ENCODE measurements at regions not wholly inside any gene's neighbourhood (a gene's known extent, or its start where the extent isn't known, plus 50 kb on each side); places are given as distances from the start of the nearest gene placed in this dataset.

GRCh38 chr14:76304536-76305267 lies 71.2 kb upstream of the ESRRB start:
- TF ChIP-seq CTCF (optimal IDR thresholded peaks at IDR 0.05 in 1 of 3, IDR thresholded peaks at IDR 0.05 in 1 of 3, conservative IDR thresholded peaks at IDR 0.05 in 1 of 3; ENCODE audit: extremely low read depth in 1 of 3, insufficient read depth in 2 of 3, low read length in 3 of 3) (no peak), EZH2 (IDR thresholded peaks at IDR 0.05; ENCODE audit: low read length) (no peak)

All from keratinocyte (primary cell).